Transverse colon (tissue), 3 donors: ENCODE measurements at regions not wholly inside any gene's neighbourhood (a gene's known extent, or its start where the extent isn't known, plus 50 kb on each side); places are given as distances from the start of the nearest gene placed in this dataset.

Source experiments
- CTCF ChIP-seq, 5 experiments: fragments of 200-600 bp in 3 of 5; fragments of 450-650 bp in 2 of 5; sonication (generic) in 3 of 5; IDR thresholded peaks; 1 replicate in 2 of 5; 2 replicates in 3 of 5; pipeline ENCODE4 v1.5.1; 2016 to 2017; ENCODE audit warnings: antibody characterized with exemption in 5 of 5, inconsistent platforms in 3 of 5, mild to moderate bottlenecking in 2 of 5, moderate library complexity in 1 of 5
- EP300 ChIP-seq: sonication (generic); formaldehyde crosslinking; IDR thresholded peaks from one replicate; pipeline ENCODE4 v1.6.1; 2017; ENCODE audit warnings: antibody characterized with exemption, low read depth
- POLR2A ChIP-seq: fragments of 450-650 bp; IDR thresholded peaks from one replicate; pipeline ENCODE4 v1.6.1; 2016; ENCODE audit warnings: antibody characterized with exemption, mild to moderate bottlenecking, moderate library complexity

GRCh38 chr1:195785830-195786229 is 822.4 kb downstream of the KCNT2 start:
- TF ChIP-seq CTCF (IDR thresholded peaks at IDR 0.05) (no peak), EP300 (no peak), POLR2A (no peak)
